H1 (cell line): ENCODE measurements at regions not wholly inside any gene's neighbourhood (a gene's known extent, or its start where the extent isn't known, plus 50 kb on each side); places are given as distances from the start of the nearest gene placed in this dataset.

Experiments
- CTCF ChIA-PET: fragments of 300-600 bp; sonication (Branson Sonifier 250); formaldehyde crosslinking; loops from one replicate; lab custom pipeline; 2021; ENCODE audit not compliant: partially characterized antibody; lab: Charles Lee
- POLR2A ChIA-PET: fragments of 300-600 bp; sonication (Branson Sonifier 250); formaldehyde crosslinking; loops from one replicate; lab custom pipeline; 2021; ENCODE audit warnings: inconsistent platforms; ENCODE audit not compliant: partially characterized antibody; lab: Charles Lee
- DNase-seq, 2 experiments: peaks; one replicate each; pipeline versions ENCODE4 v3.0.0 to v3.0.0-alpha.2; 2010 to 2022; ENCODE audit warnings: low spot score in 2 of 2, low read depth in 1 of 2, mixed read lengths in 1 of 2
- FAIRE-seq: peaks from 2 replicates; lab custom pipeline; 2011; peaks lifted over from hg19 to GRCh38; lab: Jason Lieb, UNC
- H2AFZ ChIP-seq: 2 replicates; pipeline ENCODE4 v1.8.1; 2012; ENCODE audit warnings: low read length, inconsistent platforms
- H2AK5ac ChIP-seq: 2 replicates; pipeline ENCODE4 v1.6.1; 2013; ENCODE audit warnings: low read depth, low read length
- H2BK120ac ChIP-seq: replicated peaks from 2 replicates; pipeline ENCODE3; 2013; ENCODE audit warnings: low read depth, low read length, inconsistent platforms
- H2BK12ac ChIP-seq: 2 replicates; pipeline ENCODE4 v1.6.1; 2013; ENCODE audit warnings: low read depth, low read length
- H2BK15ac ChIP-seq: 2 replicates; pipeline ENCODE4 v1.6.1; 2013; ENCODE audit warnings: low read length
- H2BK20ac ChIP-seq: 2 replicates; pipeline ENCODE4 v1.6.1; 2013; ENCODE audit warnings: low read length
- H2BK5ac ChIP-seq: 2 replicates; pipeline ENCODE4 v1.6.1; 2013; ENCODE audit warnings: low read depth, low read length
- H3K14ac ChIP-seq: 2 replicates; pipeline ENCODE4 v1.6.1; 2013; ENCODE audit warnings: inconsistent platforms; ENCODE audit not compliant: insufficient read length
- H3K18ac ChIP-seq: 2 replicates; pipeline ENCODE4 v1.6.1; 2013; ENCODE audit warnings: low read length; ENCODE audit errors: extremely low read depth
- H3K23ac ChIP-seq: 2 replicates; pipeline ENCODE4 v1.6.1; 2013; ENCODE audit warnings: inconsistent platforms; ENCODE audit not compliant: insufficient read length
- H3K23me2 ChIP-seq: 2 replicates; pipeline ENCODE4 v1.6.1; 2013; ENCODE audit warnings: low read depth, low read length
- H3K27ac ChIP-seq: 2 replicates; pipeline ENCODE4 v1.6.1; 2011; ENCODE audit warnings: low read depth, low read length, inconsistent platforms
- H3K27me3 ChIP-seq, 4 experiments: replicated peaks in 1 of 4; 1 replicate in 1 of 4; 2 replicates in 3 of 4; pipeline versions ENCODE4 v1.6.1 to v1.8.1; 2011 to 2013; ENCODE audit warnings: low read length in 3 of 4, mild to moderate bottlenecking in 3 of 4, inconsistent platforms in 2 of 4, mixed read lengths in 2 of 4, moderate library complexity in 1 of 4; ENCODE audit not compliant: control insufficient read depth in 3 of 4, insufficient read depth in 3 of 4; ENCODE audit errors: extremely low read depth in 1 of 4
- H3K36me3 ChIP-seq, 4 experiments: 2 replicates each; pipeline versions ENCODE4 v1.6.1 to v1.8.1; 2011 to 2013; ENCODE audit warnings: mild to moderate bottlenecking in 4 of 4, low read length in 3 of 4, moderate library complexity in 2 of 4, control low read depth in 1 of 4, inconsistent platforms in 1 of 4; ENCODE audit not compliant: insufficient read depth in 4 of 4, control insufficient read depth in 2 of 4
- H3K4ac ChIP-seq: replicated peaks from 2 replicates; pipeline ENCODE3; 2013; ENCODE audit warnings: low read length, low read depth, mixed read lengths, inconsistent platforms; ENCODE audit not compliant: insufficient read length
- H3K4me1 ChIP-seq, 4 experiments: replicated peaks in 1 of 4; 1 replicate in 1 of 4; 2 replicates in 3 of 4; pipeline versions ENCODE4 v1.6.1 to v1.8.1; 2011 to 2013; ENCODE audit warnings: low read length in 3 of 4, inconsistent platforms in 2 of 4, mixed read lengths in 1 of 4; ENCODE audit not compliant: insufficient read depth in 4 of 4, control insufficient read depth in 3 of 4
- H3K4me2 ChIP-seq, 2 experiments: 2 replicates each; pipeline versions ENCODE4 v1.6.1 to v1.8.1; 2011 to 2013; ENCODE audit warnings: low read depth in 2 of 2, low read length in 2 of 2, control low read depth in 1 of 2, inconsistent platforms in 1 of 2, mild to moderate bottlenecking in 1 of 2; ENCODE audit not compliant: insufficient read depth in 1 of 2
- H3K4me3 ChIP-seq, 4 experiments: fragments of 200-600, 300-600 bp in 1 of 4; sonication (generic), shearing (Covaris generic), sonication (Bioruptor Twin) in 1 of 4; 2 replicates each; pipeline versions ENCODE4 v1.5.1 to v1.8.1; 2011 to 2016; ENCODE audit warnings: low read length in 4 of 4, low read depth in 3 of 4, control low read depth in 2 of 4, inconsistent platforms in 2 of 4, mild to moderate bottlenecking in 2 of 4, mixed read lengths in 1 of 4, moderate library complexity in 1 of 4; ENCODE audit not compliant: insufficient read depth in 2 of 4; ENCODE audit errors: extremely low read depth in 1 of 4
- H3K56ac ChIP-seq: replicated peaks from 2 replicates; pipeline ENCODE3; 2013; ENCODE audit warnings: low read depth, mild to moderate bottlenecking, mixed read lengths, low read length, inconsistent platforms; ENCODE audit not compliant: insufficient read length
- H3K79me1 ChIP-seq: 2 replicates; pipeline ENCODE4 v1.6.1; 2013; ENCODE audit warnings: low read depth, low read length, control low read depth
- H3K79me2 ChIP-seq, 2 experiments: 2 replicates each; pipeline versions ENCODE4 v1.6.1 to v1.8.1; 2012 to 2013; ENCODE audit warnings: low read length in 2 of 2, mild to moderate bottlenecking in 2 of 2, inconsistent platforms in 1 of 2; ENCODE audit not compliant: insufficient read depth in 2 of 2, control insufficient read depth in 1 of 2
- H3K9ac ChIP-seq, 4 experiments: replicated peaks in 1 of 4; 1 replicate in 1 of 4; 2 replicates in 3 of 4; pipeline versions ENCODE4 v1.6.1 to v1.8.1; 2011 to 2013; ENCODE audit warnings: low read depth in 3 of 4, low read length in 3 of 4, control low read depth in 2 of 4, mild to moderate bottlenecking in 2 of 4, moderate library complexity in 2 of 4, inconsistent platforms in 1 of 4; ENCODE audit errors: extremely low read depth in 1 of 4
- H3K9me3 ChIP-seq, 2 experiments: 2 replicates each; pipeline versions ENCODE4 v1.6.1 to v1.8.1; 2012 to 2013; ENCODE audit warnings: mild to moderate bottlenecking in 2 of 2, moderate library complexity in 2 of 2, control low read depth in 1 of 2, inconsistent platforms in 1 of 2, low read depth in 1 of 2, low read length in 1 of 2, mixed read lengths in 1 of 2; ENCODE audit not compliant: insufficient read depth in 2 of 2
- H4K20me1 ChIP-seq, 2 experiments: replicated peaks in 1 of 2; 2 replicates each; pipeline versions ENCODE3 to v1.8.1; 2011 to 2013; ENCODE audit warnings: inconsistent platforms in 2 of 2, low read length in 2 of 2, mild to moderate bottlenecking in 1 of 2; ENCODE audit not compliant: insufficient read depth in 2 of 2, control insufficient read depth in 1 of 2
- H4K5ac ChIP-seq: 2 replicates; pipeline ENCODE4 v1.6.1; 2013; ENCODE audit warnings: low read length, low read depth, mixed read lengths, inconsistent platforms; ENCODE audit not compliant: insufficient read length
- H4K8ac ChIP-seq: 2 replicates; pipeline ENCODE4 v1.8.0; 2013; ENCODE audit warnings: mild to moderate bottlenecking, moderate library complexity, low read length, inconsistent platforms; ENCODE audit not compliant: insufficient read depth; ENCODE audit errors: extremely low read depth
- H4K91ac ChIP-seq: replicated peaks from 2 replicates; pipeline ENCODE3; 2013; ENCODE audit warnings: low read length, mixed read lengths, inconsistent platforms; ENCODE audit not compliant: insufficient read length
- CEBPB ChIP-seq: IDR thresholded peaks from 2 replicates; pipeline ENCODE4 v1.6.1; 2012; ENCODE audit warnings: low read depth, low read length
- E2F6 ChIP-seq: IDR thresholded peaks from 2 replicates; pipeline ENCODE4 v1.6.1; 2012; ENCODE audit warnings: inconsistent platforms
- EGR1 ChIP-seq: IDR thresholded peaks from 2 replicates; pipeline ENCODE4 v1.6.1; 2011; ENCODE audit warnings: low read depth, low read length, borderline replicate concordance
- HDAC2 ChIP-seq, 2 experiments: fragments of 300-600 bp in 1 of 2; sonication (generic) in 1 of 2; IDR thresholded peaks; 2 replicates each; pipeline ENCODE4 v1.6.1; 2011 to 2012; ENCODE audit warnings: low read depth in 2 of 2, low read length in 2 of 2, mild to moderate bottlenecking in 2 of 2, moderate library complexity in 2 of 2, borderline replicate concordance in 1 of 2, inconsistent platforms in 1 of 2
- KDM4A ChIP-seq: IDR thresholded peaks from one replicate; pipeline ENCODE4 v1.7.1; 2012; ENCODE audit warnings: low read depth, mild to moderate bottlenecking, moderate library complexity, low read length, inconsistent platforms; ENCODE audit not compliant: severe bottlenecking
- NRF1 ChIP-seq: IDR thresholded peaks from 2 replicates; pipeline ENCODE4 v1.6.1; 2011; ENCODE audit warnings: mild to moderate bottlenecking, low read depth, low read length, improper control_type of control experiment
- RAD21 ChIP-seq, 2 experiments: IDR thresholded peaks in 1 of 2; conservative IDR thresholded peaks in 1 of 2; 2 replicates each; pipeline ENCODE4 v1.6.1; 2011; ENCODE audit warnings: low read depth in 2 of 2, low read length in 2 of 2, improper control_type of control experiment in 1 of 2, inconsistent platforms in 1 of 2, mild to moderate bottlenecking in 1 of 2, moderate library complexity in 1 of 2
- RBBP5 ChIP-seq: IDR thresholded peaks from 2 replicates; pipeline ENCODE4 v1.7.1; 2012; ENCODE audit warnings: low read depth, mild to moderate bottlenecking, inconsistent platforms, low read length, moderate library complexity, borderline replicate concordance
- RXRA ChIP-seq: IDR thresholded peaks from 2 replicates; pipeline ENCODE4 v1.6.1; 2011; ENCODE audit warnings: low read depth, mild to moderate bottlenecking, low read length, moderate library complexity; ENCODE audit not compliant: insufficient read depth
- SIRT6 ChIP-seq: IDR thresholded peaks from one replicate; pipeline ENCODE4 v1.7.1; 2012; ENCODE audit warnings: low read length, inconsistent platforms
- SP2 ChIP-seq: IDR thresholded peaks from 2 replicates; pipeline ENCODE4 v1.6.1; 2012; ENCODE audit warnings: mild to moderate bottlenecking, low read length, inconsistent platforms
- TAF7 ChIP-seq: optimal IDR thresholded peaks from 2 replicates; pipeline ENCODE3; 2011; ENCODE audit warnings: low read depth, mild to moderate bottlenecking, inconsistent platforms, low read length, moderate library complexity, borderline replicate concordance
- TBP ChIP-seq: IDR thresholded peaks from 2 replicates; pipeline ENCODE4 v1.6.1; 2011; ENCODE audit warnings: low read depth, low read length, improper control_type of control experiment
- TF ChIP-seq, protein P1 (sequence below): IDR thresholded peaks from 2 replicates; pipeline ENCODE4 v1.6.1; 2011; ENCODE audit warnings: low read depth, mild to moderate bottlenecking, low read length; ENCODE audit not compliant: insufficient read depth

DNA sequence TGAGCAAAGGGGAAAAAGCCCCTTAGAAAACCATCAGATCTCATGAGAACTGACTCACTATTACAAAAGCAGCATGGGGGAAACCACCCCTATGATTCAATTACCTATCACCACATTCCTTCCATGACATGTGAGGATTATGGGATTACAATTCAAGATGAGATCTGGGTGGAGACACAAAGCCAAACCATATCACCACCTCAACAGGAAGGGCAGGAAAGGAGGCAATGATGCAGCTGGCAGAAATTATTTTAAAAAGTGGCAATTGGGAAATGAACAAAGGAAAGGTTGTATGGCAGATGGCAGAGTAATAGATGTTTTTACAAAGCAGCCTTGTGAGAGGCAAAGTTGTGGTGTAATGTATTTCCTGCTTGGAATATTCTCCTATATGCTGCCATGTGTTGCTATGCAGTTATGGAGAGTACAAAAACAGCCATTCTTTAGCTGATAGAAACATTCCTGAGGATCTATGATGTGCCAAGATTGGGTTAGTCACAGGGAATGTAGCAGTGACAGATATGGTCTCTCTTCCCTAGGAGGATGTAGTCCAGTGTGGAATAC is 138.8 kb downstream of the SMC2 start:
- H4K20me1 ChIP-seq = no peaks in the 10 kb centered on the region
- no peak overlapping the region for H3K4ac ChIP-seq
- H3K56ac ChIP-seq = no peak overlapping the region
- no peak overlapping the region for H3K4me3 ChIP-seq
- no peaks in the 10 kb centered on the region for H3K23me2 ChIP-seq
- no peak overlapping the region for H2BK5ac ChIP-seq
- ChIA-PET POLR2A (no interaction called here), CTCF (no interaction called here)
- H3K27me3 ChIP-seq = no peaks in the 10 kb centered on the region
- H3K9me3 ChIP-seq = peaks cover 6 to 18% of the 10 kb centered on the region in 2 experiments; a peak in 3 of 4 replicates
- no peak overlapping the region for H3K4me2 ChIP-seq
- DNase-seq (no peak), FAIRE-seq (no peak)
- no peak overlapping the region for H3K9ac ChIP-seq
- H2BK12ac ChIP-seq = no peak overlapping the region
- no peak overlapping the region for H2BK120ac ChIP-seq
- H2BK15ac ChIP-seq = no peak overlapping the region
- H4K5ac ChIP-seq = no peak overlapping the region
- H4K8ac ChIP-seq = no peak overlapping the region
- no peak overlapping the region for H2AK5ac ChIP-seq
- H3K18ac ChIP-seq = no peak overlapping the region
- no peak overlapping the region for H3K23ac ChIP-seq
- no peak overlapping the region for H3K14ac ChIP-seq
- no peaks in the 10 kb centered on the region for H3K79me2 ChIP-seq
- no peaks in the 10 kb centered on the region for H3K79me1 ChIP-seq
- H4K91ac ChIP-seq = no peak overlapping the region
- H2AFZ ChIP-seq = no peak overlapping the region
- H3K4me1 ChIP-seq = no peaks in the 10 kb centered on the region
- peaks cover 0 to 6% (median 0%) of the 10 kb centered on the region in 4 experiments; a peak in 1 of 8 replicates for H3K36me3 ChIP-seq
- H3K27ac ChIP-seq = no peak overlapping the region
- no peak overlapping the region for H2BK20ac ChIP-seq
- no peak for TF ChIP-seq TAF7
- no peak for TF ChIP-seq KDM4A
- TF ChIP-seq RAD21 (IDR thresholded peaks at IDR 0.05 in 1 of 2, conservative IDR thresholded peaks at IDR 0.05 in 1 of 2; ENCODE audit: low read depth in 2 of 2, low read length in 2 of 2) = no peak
- TF ChIP-seq RXRA = no peak
- TF ChIP-seq E2F6 = no peak
- no peak for TF ChIP-seq NRF1
- TF ChIP-seq RBBP5 = no peak
- TF ChIP-seq SIRT6 = no peak
- TF ChIP-seq, protein P1, sequence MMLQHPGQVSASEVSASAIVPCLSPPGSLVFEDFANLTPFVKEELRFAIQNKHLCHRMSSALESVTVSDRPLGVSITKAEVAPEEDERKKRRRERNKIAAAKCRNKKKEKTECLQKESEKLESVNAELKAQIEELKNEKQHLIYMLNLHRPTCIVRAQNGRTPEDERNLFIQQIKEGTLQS = no peak
- TF ChIP-seq CEBPB = no peak
- no peak for TF ChIP-seq TBP
- TF ChIP-seq EGR1 = no peak
- TF ChIP-seq SP2 = no peak
- no peak for TF ChIP-seq HDAC2 (IDR thresholded peaks at IDR 0.05; ENCODE audit: borderline replicate concordance in 1 of 2, low read depth in 2 of 2, low read length in 2 of 2)
